ENCODE measurements at regions not wholly inside any gene's neighbourhood (a gene's known extent, or its start where the extent isn't known, plus 50 kb on each side); places are given as distances from the start of the nearest gene placed in this dataset.

DNA sequence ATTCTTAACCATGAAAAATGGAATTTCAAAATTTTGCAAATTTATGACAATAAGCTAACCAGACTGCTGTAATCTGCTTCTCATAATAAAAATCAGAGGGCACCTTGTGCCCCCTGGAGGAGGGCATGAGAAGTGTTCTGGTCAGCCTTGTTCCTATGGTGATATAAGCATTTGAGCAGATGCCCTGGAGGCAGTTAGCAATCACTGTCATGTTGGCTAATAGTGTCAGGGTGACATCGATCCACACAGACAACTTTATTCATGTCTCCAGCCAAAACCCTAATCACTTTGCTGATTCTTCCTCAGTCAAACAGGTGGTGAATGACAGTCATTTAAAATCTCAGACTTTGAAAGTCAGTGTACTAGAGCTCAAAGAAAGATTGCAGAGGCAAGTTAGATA lies 943.0 kb downstream of the GALC start:
- 50 to 54% (median 50%) methylated on average over 1 of the region's 1 CpG for WGBS, 4 donors
- TF ChIP-seq POLR2A (IDR thresholded peaks at IDR 0.05) = no peak
- TF ChIP-seq, protein P1, sequence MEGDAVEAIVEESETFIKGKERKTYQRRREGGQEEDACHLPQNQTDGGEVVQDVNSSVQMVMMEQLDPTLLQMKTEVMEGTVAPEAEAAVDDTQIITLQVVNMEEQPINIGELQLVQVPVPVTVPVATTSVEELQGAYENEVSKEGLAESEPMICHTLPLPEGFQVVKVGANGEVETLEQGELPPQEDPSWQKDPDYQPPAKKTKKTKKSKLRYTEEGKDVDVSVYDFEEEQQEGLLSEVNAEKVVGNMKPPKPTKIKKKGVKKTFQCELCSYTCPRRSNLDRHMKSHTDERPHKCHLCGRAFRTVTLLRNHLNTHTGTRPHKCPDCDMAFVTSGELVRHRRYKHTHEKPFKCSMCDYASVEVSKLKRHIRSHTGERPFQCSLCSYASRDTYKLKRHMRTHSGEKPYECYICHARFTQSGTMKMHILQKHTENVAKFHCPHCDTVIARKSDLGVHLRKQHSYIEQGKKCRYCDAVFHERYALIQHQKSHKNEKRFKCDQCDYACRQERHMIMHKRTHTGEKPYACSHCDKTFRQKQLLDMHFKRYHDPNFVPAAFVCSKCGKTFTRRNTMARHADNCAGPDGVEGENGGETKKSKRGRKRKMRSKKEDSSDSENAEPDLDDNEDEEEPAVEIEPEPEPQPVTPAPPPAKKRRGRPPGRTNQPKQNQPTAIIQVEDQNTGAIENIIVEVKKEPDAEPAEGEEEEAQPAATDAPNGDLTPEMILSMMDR (IDR thresholded peaks at IDR 0.05) = peak in 1 of 6 experiments; percentile 9
- no peaks in the 10 kb centered on the region for H3K4me1 ChIP-seq (replicated peaks in 1 of 2)

DNA sequence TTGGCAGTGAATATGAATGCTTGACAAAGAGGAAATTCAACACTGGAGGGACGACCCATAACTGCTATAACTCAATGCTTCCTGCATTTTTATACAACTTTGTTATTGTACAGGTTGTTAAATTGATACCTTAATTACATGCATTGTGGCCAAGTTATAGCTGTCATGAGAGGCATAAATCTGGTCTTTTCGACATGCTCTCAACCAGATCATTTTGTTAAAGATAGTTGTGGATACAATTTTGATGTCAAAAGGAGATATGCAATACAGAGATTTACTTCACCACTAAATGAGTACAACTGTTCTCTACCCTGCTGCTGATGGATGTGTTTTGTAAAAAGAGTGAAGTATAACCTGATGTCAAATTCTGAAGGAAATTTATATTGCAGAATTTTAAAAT lies 946.0 kb downstream of the GALC start:
- H3K27ac ChIP-seq = no peak overlapping the region
- H3K4me1 ChIP-seq (replicated peaks in 1 of 2) = no peaks in the 10 kb centered on the region
- no peaks in the 10 kb centered on the region for H3K36me3 ChIP-seq (replicated peaks in 1 of 2)
- no peaks in the 10 kb centered on the region for H3K27me3 ChIP-seq
- no peaks in the 10 kb centered on the region for H3K9me3 ChIP-seq (replicated peaks in 1 of 3)
- H3K4me3 ChIP-seq = no peak overlapping the region
- intact Hi-C loops (cut with DNase I) = no loop called here
- no peak for DNase-seq
- TF ChIP-seq POLR2A (IDR thresholded peaks at IDR 0.05) = no peak
- TF ChIP-seq, protein P1 (IDR thresholded peaks at IDR 0.05) = no peak
- WGBS, 4 donors = 61 to 74% (median 67%) methylated on average over 2 of the region's 2 CpGs

More for the DNA sequence above, 943.0 kb downstream of the GALC start:
- DNase-seq = peak in 1 of 7 donors; percentile 58
- intact Hi-C loops (cut with DNase I) = no loop called here
- Histone ChIP-seq H3K27me3 (no peaks in the 10 kb centered on the region), H3K4me3 (no peak overlapping the region), H3K27ac (no peak overlapping the region), H3K9me3 (replicated peaks in 1 of 3) (no peaks in the 10 kb centered on the region), H3K36me3 (replicated peaks in 1 of 2) (no peaks in the 10 kb centered on the region)

DNA sequence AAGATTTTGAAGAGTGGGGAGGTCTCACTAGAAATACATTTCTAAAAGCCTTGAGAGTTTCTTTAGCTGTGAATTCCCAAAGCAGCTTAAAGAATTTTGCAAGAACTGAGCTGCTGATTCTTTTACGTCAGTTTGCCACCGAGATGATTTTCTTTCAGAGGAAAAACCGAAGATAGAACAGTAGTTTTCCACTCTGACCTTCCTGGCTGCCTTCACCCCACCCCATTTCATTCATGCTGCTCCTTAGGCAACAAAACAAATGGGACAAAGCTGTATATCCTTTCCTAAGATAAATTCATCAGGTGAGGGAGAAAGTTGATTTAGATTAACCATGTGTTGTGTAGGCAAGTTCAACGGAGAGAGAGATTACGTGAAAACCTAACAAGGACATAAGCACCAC lies 947.0 kb downstream of the GALC start:
- TF ChIP-seq, protein P1 (IDR thresholded peaks at IDR 0.05) = no peak
- TF ChIP-seq POLR2A (IDR thresholded peaks at IDR 0.05) = no peak
- no peaks in the 10 kb centered on the region for H3K27me3 ChIP-seq
- WGBS, 4 donors = 71 to 82% (median 76%) methylated on average over 5 of the region's 5 CpGs
- H3K4me3 ChIP-seq = no peak overlapping the region
- H3K9me3 ChIP-seq (replicated peaks in 1 of 3) = no peaks in the 10 kb centered on the region
- no peak overlapping the region for H3K27ac ChIP-seq
- intact Hi-C loops (cut with DNase I) = no loop called here
- no peak for DNase-seq
- no peaks in the 10 kb centered on the region for H3K36me3 ChIP-seq (replicated peaks in 1 of 2)
- H3K4me1 ChIP-seq (replicated peaks in 1 of 2) = no peaks in the 10 kb centered on the region

DNA sequence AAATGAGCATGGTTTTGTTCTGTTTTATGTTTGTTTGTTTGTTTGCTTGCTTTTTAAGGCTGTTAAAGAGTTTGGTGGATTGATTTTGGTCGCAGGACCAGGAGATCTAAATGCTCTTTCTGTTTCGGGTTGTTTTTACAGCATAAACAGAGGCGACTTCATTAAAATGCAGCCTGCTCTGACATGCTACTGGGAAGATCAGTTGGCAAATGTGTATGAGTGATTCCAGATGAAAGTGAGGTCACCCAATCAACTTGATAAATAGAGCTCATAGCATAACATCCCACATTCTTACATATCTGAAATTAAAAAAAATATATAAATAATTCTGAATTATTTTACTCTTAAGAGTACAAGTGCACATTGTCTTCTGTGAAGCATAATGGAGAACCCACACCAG lies 947.7 kb downstream of the GALC start:
- Histone ChIP-seq H3K9me3 (replicated peaks in 1 of 3) (no peaks in the 10 kb centered on the region), H3K27ac (no peak overlapping the region), H3K4me1 (replicated peaks in 1 of 2) (no peaks in the 10 kb centered on the region), H3K27me3 (no peaks in the 10 kb centered on the region), H3K36me3 (replicated peaks in 1 of 2) (no peaks in the 10 kb centered on the region), H3K4me3 (no peak overlapping the region)
- 48 to 56% (median 52%) methylated on average over 3 of the region's 3 CpGs for WGBS, 4 donors
- intact Hi-C loops (cut with DNase I) = no loop called here
- no peak for DNase-seq
- TF ChIP-seq, protein P1 (IDR thresholded peaks at IDR 0.05) = no peak
- no peak for TF ChIP-seq POLR2A (IDR thresholded peaks at IDR 0.05)

All from adrenal gland (tissue), 9 donors.